Neural progenitor cell (in vitro differentiated cells): ENCODE measurements at regions not wholly inside any gene's neighbourhood (a gene's known extent, or its start where the extent isn't known, plus 50 kb on each side); places are given as distances from the start of the nearest gene placed in this dataset.

Experiments
- EZH2 ChIP-seq: fragments of 200-600 bp; sonication (generic); IDR thresholded peaks from 2 replicates; pipeline ENCODE4 v1.6.1; 2017; ENCODE audit warnings: antibody characterized with exemption, mild to moderate bottlenecking, moderate library complexity
- EZH2phosphoT487 ChIP-seq: fragments of 200-600 bp; sonication (generic); IDR thresholded peaks from 2 replicates; pipeline ENCODE4 v1.6.1; 2017; ENCODE audit warnings: antibody characterized with exemption
- TF ChIP-seq, protein P1 (sequence below): fragments of 200-600 bp; sonication (generic); IDR thresholded peaks from 2 replicates; pipeline ENCODE4 v1.5.1; 2017; ENCODE audit warnings: antibody characterized with exemption, mild to moderate bottlenecking

DNA sequence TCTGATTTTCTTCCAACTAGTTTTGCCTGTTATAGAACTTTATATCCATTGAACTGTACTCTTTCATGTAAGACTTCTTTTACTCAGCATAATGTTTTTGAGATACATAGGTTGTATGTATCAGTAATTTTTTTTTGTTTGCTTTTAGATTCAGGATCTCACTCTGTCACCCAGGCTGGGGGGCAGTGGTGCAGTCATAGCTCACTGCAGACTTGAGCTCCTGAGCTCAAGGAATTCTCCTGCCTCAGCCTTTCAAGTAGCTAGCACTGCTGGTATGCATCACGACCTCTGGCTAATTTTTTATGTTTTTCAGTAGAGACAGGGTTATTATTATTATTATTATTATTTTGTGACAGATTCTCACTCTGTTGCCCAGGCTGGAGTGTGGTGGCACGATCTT lies 65.0 kb upstream of the DDHD1 start:
- TF ChIP-seq, protein P1, sequence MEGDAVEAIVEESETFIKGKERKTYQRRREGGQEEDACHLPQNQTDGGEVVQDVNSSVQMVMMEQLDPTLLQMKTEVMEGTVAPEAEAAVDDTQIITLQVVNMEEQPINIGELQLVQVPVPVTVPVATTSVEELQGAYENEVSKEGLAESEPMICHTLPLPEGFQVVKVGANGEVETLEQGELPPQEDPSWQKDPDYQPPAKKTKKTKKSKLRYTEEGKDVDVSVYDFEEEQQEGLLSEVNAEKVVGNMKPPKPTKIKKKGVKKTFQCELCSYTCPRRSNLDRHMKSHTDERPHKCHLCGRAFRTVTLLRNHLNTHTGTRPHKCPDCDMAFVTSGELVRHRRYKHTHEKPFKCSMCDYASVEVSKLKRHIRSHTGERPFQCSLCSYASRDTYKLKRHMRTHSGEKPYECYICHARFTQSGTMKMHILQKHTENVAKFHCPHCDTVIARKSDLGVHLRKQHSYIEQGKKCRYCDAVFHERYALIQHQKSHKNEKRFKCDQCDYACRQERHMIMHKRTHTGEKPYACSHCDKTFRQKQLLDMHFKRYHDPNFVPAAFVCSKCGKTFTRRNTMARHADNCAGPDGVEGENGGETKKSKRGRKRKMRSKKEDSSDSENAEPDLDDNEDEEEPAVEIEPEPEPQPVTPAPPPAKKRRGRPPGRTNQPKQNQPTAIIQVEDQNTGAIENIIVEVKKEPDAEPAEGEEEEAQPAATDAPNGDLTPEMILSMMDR: no peak
- no peak for TF ChIP-seq EZH2
- no peak for TF ChIP-seq EZH2phosphoT487
